HTR-8/SVneo (cell line): ENCODE measurements at regions not wholly inside any gene's neighbourhood (a gene's known extent, or its start where the extent isn't known, plus 50 kb on each side); places are given as distances from the start of the nearest gene placed in this dataset.

Experiments used
- DNase-seq: peaks from one replicate; pipeline ENCODE4 v3.0.0; 2011; ENCODE audit warnings: low spot score, mixed read lengths; ENCODE audit not compliant: insufficient read length
- FAIRE-seq: peaks from 2 replicates; lab custom pipeline; 2011; peaks lifted over from hg19 to GRCh38; lab: Jason Lieb, UNC

DNA sequence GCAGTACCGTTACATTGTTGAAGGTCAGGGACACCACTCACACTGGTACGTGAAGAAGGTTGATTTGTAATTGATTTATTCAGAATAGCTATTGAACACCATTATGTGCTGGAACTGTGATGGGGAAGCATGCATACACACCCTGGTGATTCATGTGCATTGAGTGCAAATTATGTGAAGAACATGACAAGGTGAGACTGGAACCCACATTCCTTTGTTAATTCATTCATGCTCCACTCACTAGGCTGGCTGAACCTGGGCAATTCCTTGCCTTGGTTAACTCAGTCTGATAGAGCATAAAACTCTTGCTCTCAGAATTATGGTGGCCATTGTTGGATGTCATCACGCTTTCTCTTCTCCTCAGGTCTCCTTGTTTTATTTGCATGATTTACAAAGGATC, 67.3 kb upstream of the TPK1 start:
- no peak for FAIRE-seq
- DNase-seq: no peak

- no peak for FAIRE-seq
- no peak for DNase-seq
These were observed 56.9 kb upstream of the TPK1 start for GRCh38 chr7:144892761-144893160.
